Islet precursor cell (in vitro differentiated cells): ENCODE measurements at regions not wholly inside any gene's neighbourhood (a gene's known extent, or its start where the extent isn't known, plus 50 kb on each side); places are given as distances from the start of the nearest gene placed in this dataset.

Experiments
- DNase-seq: peaks from one replicate; pipeline ENCODE4 v3.0.0-alpha.2; 2018

GRCh38 chr7:41517771-41518170, 185.1 kb downstream of the INHBA start:
- no peak for DNase-seq

- DNase-seq: no peak
Observed at GRCh38 chr7:41508755-41509154, 194.1 kb downstream of the INHBA start.

- DNase-seq: no peak
Observed at GRCh38 chr7:41507686-41508268, 195.1 kb downstream of the INHBA start.

- DNase-seq: peak; percentile 59
Observed at GRCh38 chr7:41504214-41504980, 198.5 kb downstream of the INHBA start.

GRCh38 chr7:41503438-41503837, 199.5 kb downstream of the INHBA start:
- no peak for DNase-seq

- DNase-seq: no peak
Observed at GRCh38 chr7:41501466-41501865, 201.4 kb downstream of the INHBA start.

GRCh38 chr7:41501006-41501405, 201.9 kb downstream of the INHBA start:
- no peak for DNase-seq

- no peak for DNase-seq
Observed at GRCh38 chr7:41492603-41493002, 210.3 kb downstream of the INHBA start.

GRCh38 chr7:41491883-41492471, 210.9 kb downstream of the INHBA start:
- no peak for DNase-seq

- no peak for DNase-seq
Observed at GRCh38 chr7:41491308-41491707, 211.6 kb downstream of the INHBA start.

GRCh38 chr7:41489885-41490284, 213.0 kb downstream of the INHBA start:
- DNase-seq: no peak

GRCh38 chr7:41487229-41487940, 215.5 kb downstream of the INHBA start:
- DNase-seq: no peak

- no peak for DNase-seq
Observed at GRCh38 chr7:41481353-41481752, 221.5 kb downstream of the INHBA start.

- no peak for DNase-seq
Observed at GRCh38 chr7:41478187-41478586, 224.7 kb downstream of the INHBA start.

- DNase-seq: no peak
Observed at GRCh38 chr7:41476460-41476803, 226.5 kb downstream of the INHBA start.

GRCh38 chr7:41475801-41476459, 227.0 kb downstream of the INHBA start:
- DNase-seq: no peak

- no peak for DNase-seq
Observed at GRCh38 chr7:41472427-41473125, 230.3 kb downstream of the INHBA start.

GRCh38 chr7:41470081-41470480, 232.8 kb downstream of the INHBA start:
- DNase-seq: no peak

- no peak for DNase-seq
Observed at GRCh38 chr7:41467596-41467995, 235.3 kb downstream of the INHBA start.

GRCh38 chr7:41466760-41467384, 236.0 kb downstream of the INHBA start:
- DNase-seq: no peak

- DNase-seq: no peak
Observed at GRCh38 chr7:41465571-41465970, 237.3 kb downstream of the INHBA start.
